Activated CD8-positive, alpha-beta T cell treated with anti-CD3 and anti-CD28 coated beads for 36 hours (primary cell): ENCODE measurements at regions not wholly inside any gene's neighbourhood (a gene's known extent, or its start where the extent isn't known, plus 50 kb on each side); places are given as distances from the start of the nearest gene placed in this dataset.

ENCODE experiments used
- ATAC-seq: fragments of 200-7000 bp; cut with Tn5 transposase; one replicate; pipeline ENCODE4 v1.10.0; 2021; ENCODE audit warnings: mild to moderate bottlenecking, moderate library complexity
- CTCF ChIA-PET: fragments of 350-600 bp; sonication (Branson Sonifier 250); formaldehyde crosslinking; loops from one replicate; lab custom pipeline; 2021; ENCODE audit warnings: antibody characterized with exemption; lab: Charles Lee
- POLR2A ChIA-PET: fragments of 350-600 bp; sonication (Branson Sonifier 250); formaldehyde crosslinking; loops from one replicate; lab custom pipeline; 2021; ENCODE audit warnings: antibody characterized with exemption; lab: Charles Lee
- DNase-seq: peaks from one replicate; pipeline ENCODE4 v3.0.0-alpha.2; 2020
- H3K27ac Mint-ChIP-seq: one replicate; pipeline ENCODE4 v1.8.0; 2021; ENCODE audit warnings: mild to moderate bottlenecking, mixed read lengths
- H3K27me3 Mint-ChIP-seq: one replicate; pipeline ENCODE4 v1.8.0; 2021; ENCODE audit warnings: mixed read lengths
- H3K36me3 Mint-ChIP-seq: one replicate; pipeline ENCODE4 v1.8.0; 2021; ENCODE audit warnings: low read depth, mixed read lengths
- H3K4me1 Mint-ChIP-seq: one replicate; pipeline ENCODE4 v1.8.0; 2021; ENCODE audit warnings: low read depth, mixed read lengths
- H3K4me3 Mint-ChIP-seq: one replicate; pipeline ENCODE4 v1.8.0; 2021; ENCODE audit warnings: mild to moderate bottlenecking, moderate library complexity, mixed read lengths
- H3K9me3 Mint-ChIP-seq: one replicate; pipeline ENCODE4 v1.8.0; 2021; ENCODE audit warnings: mixed read lengths
- intact Hi-C: fragments of 100-400 bp; cut with micrococcal nuclease; formaldehyde crosslinking; loops from one replicate; pipeline ENCODE4 v1.10.0; 2022
- TF ChIP-seq, protein P1 (sequence below): fragments of 200-600 bp; IDR thresholded peaks from one replicate; pipeline ENCODE4 v1.8.0; 2022; ENCODE audit warnings: antibody characterized with exemption, mild to moderate bottlenecking

DNA sequence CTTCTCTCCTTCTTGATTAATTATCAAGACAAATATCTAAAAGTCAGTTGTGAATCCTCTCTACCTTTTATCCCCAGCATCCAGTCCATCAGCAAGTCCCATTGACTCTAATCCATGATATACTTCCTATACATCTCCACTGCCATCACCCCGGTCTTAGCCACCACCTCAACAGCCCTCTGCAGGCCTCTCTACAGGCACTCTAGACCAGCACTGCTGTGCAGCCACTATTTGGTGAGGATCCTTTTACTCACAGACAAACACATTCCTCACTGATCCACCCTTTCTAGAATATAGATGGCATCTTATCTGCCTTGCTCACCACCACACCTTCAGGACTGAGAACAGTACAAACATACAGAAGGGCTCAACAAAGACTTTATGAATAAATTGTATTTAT lies 221.7 kb downstream of the RFC3 start:
- ChIA-PET CTCF (no interaction called here), POLR2A (no interaction called here)
- no peaks in the 10 kb centered on the region for H3K36me3 Mint-ChIP-seq
- H3K27ac Mint-ChIP-seq: no peak overlapping the region
- TF ChIP-seq, protein P1, sequence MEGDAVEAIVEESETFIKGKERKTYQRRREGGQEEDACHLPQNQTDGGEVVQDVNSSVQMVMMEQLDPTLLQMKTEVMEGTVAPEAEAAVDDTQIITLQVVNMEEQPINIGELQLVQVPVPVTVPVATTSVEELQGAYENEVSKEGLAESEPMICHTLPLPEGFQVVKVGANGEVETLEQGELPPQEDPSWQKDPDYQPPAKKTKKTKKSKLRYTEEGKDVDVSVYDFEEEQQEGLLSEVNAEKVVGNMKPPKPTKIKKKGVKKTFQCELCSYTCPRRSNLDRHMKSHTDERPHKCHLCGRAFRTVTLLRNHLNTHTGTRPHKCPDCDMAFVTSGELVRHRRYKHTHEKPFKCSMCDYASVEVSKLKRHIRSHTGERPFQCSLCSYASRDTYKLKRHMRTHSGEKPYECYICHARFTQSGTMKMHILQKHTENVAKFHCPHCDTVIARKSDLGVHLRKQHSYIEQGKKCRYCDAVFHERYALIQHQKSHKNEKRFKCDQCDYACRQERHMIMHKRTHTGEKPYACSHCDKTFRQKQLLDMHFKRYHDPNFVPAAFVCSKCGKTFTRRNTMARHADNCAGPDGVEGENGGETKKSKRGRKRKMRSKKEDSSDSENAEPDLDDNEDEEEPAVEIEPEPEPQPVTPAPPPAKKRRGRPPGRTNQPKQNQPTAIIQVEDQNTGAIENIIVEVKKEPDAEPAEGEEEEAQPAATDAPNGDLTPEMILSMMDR: no peak
- DNase-seq (no peak), ATAC-seq (no peak)
- H3K27me3 Mint-ChIP-seq: no peaks in the 10 kb centered on the region
- H3K4me1 Mint-ChIP-seq: no peaks in the 10 kb centered on the region
- intact Hi-C loops: no loop called here
- H3K4me3 Mint-ChIP-seq: no peak overlapping the region
- H3K9me3 Mint-ChIP-seq: no peaks in the 10 kb centered on the region

DNA sequence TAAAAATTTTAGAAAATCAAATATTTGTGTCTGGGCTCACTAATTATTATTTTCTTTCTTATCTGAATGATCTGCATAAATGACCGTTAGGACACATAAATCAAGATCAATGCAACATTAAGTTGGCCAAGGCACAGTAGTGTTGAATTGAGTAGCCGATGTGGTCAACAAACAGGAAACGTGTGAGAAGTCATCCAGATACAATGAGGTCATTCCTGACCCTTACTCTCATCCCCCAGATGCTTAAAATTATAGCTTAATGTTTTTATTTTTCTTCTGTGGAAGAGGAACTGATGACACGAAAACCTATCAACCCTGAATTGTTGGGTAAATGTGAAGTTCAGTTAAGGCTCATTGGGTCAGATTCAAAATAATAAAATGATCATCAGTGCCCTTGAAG lies 222.9 kb downstream of the RFC3 start:
- intact Hi-C loops: no loop called here
- Mint-ChIP-seq H3K27me3 (no peaks in the 10 kb centered on the region), H3K36me3 (no peaks in the 10 kb centered on the region), H3K9me3 (no peaks in the 10 kb centered on the region), H3K27ac (no peak overlapping the region), H3K4me3 (no peak overlapping the region), H3K4me1 (no peaks in the 10 kb centered on the region)
- ChIA-PET POLR2A (no interaction called here), CTCF (no interaction called here)
- no peak for DNase-seq
- TF ChIP-seq, protein P1: no peak
- no peak for ATAC-seq

DNA sequence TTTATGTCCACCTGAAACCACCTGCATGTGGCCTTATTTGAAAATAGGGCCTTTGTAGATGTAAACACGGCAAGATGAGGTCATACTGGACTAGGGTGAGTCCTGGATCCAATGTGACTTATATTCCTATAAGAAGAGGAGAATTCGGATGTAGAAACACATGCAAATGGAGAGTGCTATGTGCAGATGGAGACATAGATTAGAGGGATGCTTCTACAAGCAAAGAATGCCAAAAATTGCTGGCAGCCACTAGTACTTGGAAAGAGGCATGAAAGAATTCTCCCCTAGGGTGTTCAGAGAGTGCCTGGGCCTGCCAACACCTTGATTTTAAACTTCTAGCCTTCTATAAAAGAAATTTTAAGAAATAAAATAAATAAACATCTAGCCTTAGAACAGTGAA lies 226.1 kb downstream of the RFC3 start:
- no peaks in the 10 kb centered on the region for H3K27me3 Mint-ChIP-seq
- H3K36me3 Mint-ChIP-seq: no peaks in the 10 kb centered on the region
- H3K4me1 Mint-ChIP-seq: no peaks in the 10 kb centered on the region
- TF ChIP-seq, protein P1: no peak
- POLR2A ChIA-PET: no interaction called here
- DNase-seq (no peak), ATAC-seq (no peak)
- no peak overlapping the region for H3K4me3 Mint-ChIP-seq
- H3K9me3 Mint-ChIP-seq: peaks cover 4% of the 10 kb centered on the region
- intact Hi-C loops: no loop called here
- H3K27ac Mint-ChIP-seq: no peak overlapping the region
- CTCF ChIA-PET: no interaction called here

DNA sequence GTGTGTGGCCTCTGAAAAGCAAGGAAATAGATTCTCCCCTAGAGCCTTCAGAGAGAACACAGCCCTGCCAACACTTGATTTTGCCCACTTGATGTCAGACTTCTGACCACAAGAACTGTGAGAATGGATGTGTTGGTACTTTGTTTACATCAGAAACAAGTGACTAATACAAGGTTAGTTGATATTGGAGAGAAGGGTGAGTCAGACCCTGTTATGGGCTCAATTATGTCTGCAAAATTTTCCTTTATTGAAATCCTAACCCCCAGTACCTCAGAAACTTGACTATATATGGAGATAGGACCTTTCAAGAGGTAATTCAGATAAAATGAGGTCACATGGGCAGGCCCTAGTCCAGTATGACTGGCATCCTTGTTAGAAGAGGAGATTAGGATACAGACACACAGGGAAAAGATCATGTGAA lies 226.7 kb downstream of the RFC3 start:
- Mint-ChIP-seq H3K36me3 (no peaks in the 10 kb centered on the region), H3K4me3 (no peak overlapping the region), H3K4me1 (no peaks in the 10 kb centered on the region), H3K27ac (no peak overlapping the region), H3K9me3 (peaks cover 4% of the 10 kb centered on the region), H3K27me3 (no peaks in the 10 kb centered on the region)
- intact Hi-C loops: no loop called here
- POLR2A ChIA-PET: no interaction called here
- DNase-seq (no peak), ATAC-seq (no peak)
- TF ChIP-seq, protein P1: no peak
- CTCF ChIA-PET: no interaction called here

DNA sequence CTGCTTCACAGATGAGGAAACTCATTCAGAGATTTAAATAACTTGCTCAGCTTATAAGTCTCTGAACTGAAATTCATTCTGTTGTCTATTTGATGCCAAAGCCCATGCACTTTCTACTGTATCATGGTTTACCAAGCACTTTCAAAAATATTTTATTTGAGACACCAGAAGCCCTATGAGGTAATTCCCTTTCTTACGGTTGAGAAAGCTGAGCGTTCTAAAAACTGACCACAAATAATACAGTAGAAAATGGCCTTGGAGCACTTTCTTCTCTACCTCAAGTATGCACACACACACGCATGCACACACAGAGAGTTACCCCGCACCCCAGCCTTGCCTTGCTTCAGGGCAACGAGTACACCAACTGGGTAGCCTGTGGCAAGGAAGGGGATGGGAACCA lies 228.5 kb downstream of the RFC3 start:
- TF ChIP-seq, protein P1: no peak
- intact Hi-C loops: no loop called here
- Mint-ChIP-seq H3K9me3 (peaks cover 8% of the 10 kb centered on the region), H3K27ac (no peak overlapping the region), H3K4me1 (no peaks in the 10 kb centered on the region), H3K4me3 (no peak overlapping the region), H3K36me3 (no peaks in the 10 kb centered on the region), H3K27me3 (no peaks in the 10 kb centered on the region)
- ATAC-seq (no peak), DNase-seq (no peak)
- ChIA-PET POLR2A (no interaction called here), CTCF (no interaction called here)
